Esophagus muscularis mucosa (tissue), 4 donors: ENCODE measurements at regions not wholly inside any gene's neighbourhood (a gene's known extent, or its start where the extent isn't known, plus 50 kb on each side); places are given as distances from the start of the nearest gene placed in this dataset.

Experiments used
- DNase-seq: peaks from one replicate; pipeline ENCODE4 v3.0.0-alpha.2; 2017; ENCODE audit errors: extremely low spot score
- H3K27ac ChIP-seq, 4 donors: fragments of 200-600 bp; sonication (generic); replicated peaks in 1 of 4; 1 replicate in 3 of 4; 2 replicates in 1 of 4; pipeline ENCODE4 v1.5.1; 2016 to 2019; ENCODE audit warnings: mild to moderate bottlenecking in 1 of 4
- H3K27me3 ChIP-seq, 4 donors: fragments of 200-600 bp; sonication (generic); one replicate each; pipeline versions ENCODE4 v1.5.1 to v1.6.0; 2016 to 2019
- H3K36me3 ChIP-seq, 4 donors: fragments of 200-600 bp; sonication (generic); one replicate each; pipeline ENCODE4 v1.5.1; 2016 to 2019
- H3K4me1 ChIP-seq, 4 donors: fragments of 200-600 bp; sonication (generic); one replicate each; pipeline ENCODE4 v1.5.1; 2016 to 2019
- H3K4me3 ChIP-seq, 4 donors: fragments of 200-600 bp; sonication (generic); 1 replicate in 2 of 4; 2 replicates in 2 of 4; pipeline ENCODE4 v1.5.1; 2016 to 2019; ENCODE audit warnings: mild to moderate bottlenecking in 4 of 4, moderate library complexity in 1 of 4
- H3K9me3 ChIP-seq, 4 donors: fragments of 200-600 bp; sonication (generic); 1 replicate in 3 of 4; 2 replicates in 1 of 4; pipeline ENCODE4 v1.5.1; 2016 to 2019
- EP300 ChIP-seq: sonication (generic); formaldehyde crosslinking; IDR thresholded peaks from one replicate; pipeline ENCODE4 v1.6.1; 2017; ENCODE audit warnings: antibody characterized with exemption
- POLR2A ChIP-seq: fragments of 450-650 bp; IDR thresholded peaks from one replicate; pipeline ENCODE4 v1.6.1; 2017; ENCODE audit warnings: antibody characterized with exemption, moderate library complexity, mild to moderate bottlenecking, low read depth
- POLR2AphosphoS5 ChIP-seq, 2 donors: sonication (generic); formaldehyde crosslinking; IDR thresholded peaks; one replicate each; pipeline ENCODE4 v1.6.1; 2017; ENCODE audit warnings: antibody characterized with exemption in 2 of 2
- WGBS: methylation state at CpG from one replicate; pipeline ENCODE4 v1.1.5; 2018; 5-methylcytosine and 5-hydroxymethylcytosine counted together
- intact Hi-C: fragments of 100-400 bp; cut with DNase I; formaldehyde crosslinking; loops from one replicate; pipeline ENCODE4 v1.15.1; 2023
- TF ChIP-seq, protein P1 (sequence below), 3 experiments: fragments of 200-600 bp in 2 of 3; fragments of 450-650 bp in 1 of 3; sonication (generic) in 2 of 3; IDR thresholded peaks; one replicate each; pipeline ENCODE4 v1.5.1; 2017 to 2019; ENCODE audit warnings: antibody characterized with exemption in 3 of 3, mild to moderate bottlenecking in 2 of 3, moderate library complexity in 1 of 3

DNA sequence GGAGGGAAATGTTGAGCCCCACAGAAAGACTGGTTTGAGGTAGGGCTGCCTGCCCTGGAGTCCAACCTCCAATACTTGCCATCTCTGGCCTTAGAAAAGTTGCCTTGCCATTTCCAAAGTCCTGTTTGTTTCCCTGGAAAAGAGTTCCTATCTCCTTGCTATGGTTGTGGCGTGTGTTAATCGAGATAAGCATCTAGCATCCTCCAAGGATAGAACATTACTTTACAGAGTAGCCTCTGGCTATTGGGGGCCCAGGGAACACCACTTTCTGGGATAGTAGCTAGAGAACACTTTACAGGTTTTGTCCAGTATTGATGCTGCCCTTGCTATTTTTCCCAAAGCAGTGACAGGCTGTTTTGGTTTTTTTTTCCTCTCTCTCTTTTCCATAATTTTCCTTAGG lies 57.4 kb upstream of the SASH1 start:
- Histone ChIP-seq H3K4me3 (no peak overlapping the region), H3K27ac (no peak overlapping the region), H3K27me3 (no peaks in the 10 kb centered on the region), H3K4me1 (no peaks in the 10 kb centered on the region), H3K9me3 (no peaks in the 10 kb centered on the region), H3K36me3 (no peaks in the 10 kb centered on the region)
- no peak for DNase-seq
- TF ChIP-seq POLR2A, result no peak
- WGBS, result 95% methylated on average over 2 of the region's 2 CpGs
- intact Hi-C loops, result no loop called here

DNA sequence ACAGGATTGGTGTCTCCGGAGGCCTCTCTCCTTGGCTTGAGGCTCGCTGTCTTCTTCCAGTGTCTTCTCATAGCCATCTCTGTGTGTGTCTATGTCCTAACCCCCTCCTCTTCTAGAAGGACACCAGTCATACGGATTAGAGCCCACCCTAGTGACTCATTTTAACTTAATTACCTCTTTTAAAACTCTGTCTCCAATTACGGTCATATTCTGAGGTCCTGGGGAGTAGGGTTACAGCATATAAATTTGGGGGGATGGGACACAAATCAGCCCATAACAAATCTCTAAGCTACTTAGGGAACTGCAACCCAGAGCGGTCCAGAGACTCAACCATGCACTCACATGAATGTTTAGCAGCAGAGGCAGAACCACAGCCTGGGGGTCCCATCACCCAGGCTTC lies 56.1 kb upstream of the SASH1 start:
- 95% methylated on average over 5 of the region's 5 CpGs for WGBS
- Histone ChIP-seq H3K27me3 (no peaks in the 10 kb centered on the region), H3K9me3 (no peaks in the 10 kb centered on the region), H3K27ac (no peak overlapping the region), H3K36me3 (no peaks in the 10 kb centered on the region), H3K4me3 (no peak overlapping the region), H3K4me1 (no peaks in the 10 kb centered on the region)
- intact Hi-C loops, result no loop called here
- TF ChIP-seq, protein P1, sequence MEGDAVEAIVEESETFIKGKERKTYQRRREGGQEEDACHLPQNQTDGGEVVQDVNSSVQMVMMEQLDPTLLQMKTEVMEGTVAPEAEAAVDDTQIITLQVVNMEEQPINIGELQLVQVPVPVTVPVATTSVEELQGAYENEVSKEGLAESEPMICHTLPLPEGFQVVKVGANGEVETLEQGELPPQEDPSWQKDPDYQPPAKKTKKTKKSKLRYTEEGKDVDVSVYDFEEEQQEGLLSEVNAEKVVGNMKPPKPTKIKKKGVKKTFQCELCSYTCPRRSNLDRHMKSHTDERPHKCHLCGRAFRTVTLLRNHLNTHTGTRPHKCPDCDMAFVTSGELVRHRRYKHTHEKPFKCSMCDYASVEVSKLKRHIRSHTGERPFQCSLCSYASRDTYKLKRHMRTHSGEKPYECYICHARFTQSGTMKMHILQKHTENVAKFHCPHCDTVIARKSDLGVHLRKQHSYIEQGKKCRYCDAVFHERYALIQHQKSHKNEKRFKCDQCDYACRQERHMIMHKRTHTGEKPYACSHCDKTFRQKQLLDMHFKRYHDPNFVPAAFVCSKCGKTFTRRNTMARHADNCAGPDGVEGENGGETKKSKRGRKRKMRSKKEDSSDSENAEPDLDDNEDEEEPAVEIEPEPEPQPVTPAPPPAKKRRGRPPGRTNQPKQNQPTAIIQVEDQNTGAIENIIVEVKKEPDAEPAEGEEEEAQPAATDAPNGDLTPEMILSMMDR (IDR thresholded peaks at IDR 0.05), result no peak
- TF ChIP-seq POLR2AphosphoS5 (IDR thresholded peaks at IDR 0.05), result no peak
- DNase-seq, result no peak

DNA sequence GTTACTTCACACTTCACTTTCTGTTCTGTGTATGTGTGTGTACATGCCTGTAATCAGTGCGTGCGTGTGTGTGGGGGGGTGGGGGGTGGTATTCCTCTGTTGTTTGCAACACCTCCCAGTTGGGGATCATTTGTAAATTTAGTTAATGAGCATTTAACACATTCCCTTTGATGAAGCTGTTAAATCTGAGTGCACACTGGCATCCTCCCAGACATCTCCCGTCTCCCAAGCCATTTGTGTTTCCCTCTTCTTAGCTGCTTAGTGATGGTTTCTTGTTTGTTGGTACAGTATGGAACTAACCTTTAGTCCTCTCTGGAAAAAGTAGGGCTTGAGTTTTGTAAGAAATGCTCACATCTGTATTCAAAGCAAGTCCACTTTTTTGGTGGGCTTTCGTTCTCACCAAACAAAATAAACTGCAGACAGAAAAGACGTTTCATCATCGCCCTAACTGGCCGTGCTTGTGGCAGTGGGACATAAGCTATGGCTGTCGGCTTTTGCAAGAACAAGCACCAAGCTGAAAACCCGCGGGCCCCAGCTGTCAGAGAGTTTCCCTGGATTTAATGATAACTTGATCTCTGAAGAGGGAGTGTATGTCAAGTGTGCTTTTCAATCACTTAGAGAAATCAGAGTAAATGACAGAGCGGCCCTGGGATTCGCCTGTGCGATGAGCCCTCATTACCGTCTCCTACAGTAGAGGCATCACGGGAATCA lies 54.9 kb upstream of the SASH1 start:
- Histone ChIP-seq H3K4me1 (peaks cover 0 to 3% (median 2%) of the 10 kb centered on the region in 4 donors), H3K36me3 (no peaks in the 10 kb centered on the region), H3K27ac (no peak overlapping the region), H3K27me3 (no peaks in the 10 kb centered on the region), H3K4me3 (no peak overlapping the region), H3K9me3 (no peaks in the 10 kb centered on the region)
- TF ChIP-seq EP300 (no peak), POLR2A (no peak), POLR2AphosphoS5 (IDR thresholded peaks at IDR 0.05) (no peak)
- TF ChIP-seq, protein P1 (IDR thresholded peaks at IDR 0.05), result no peak
- intact Hi-C loops, result no loop called here
- DNase-seq, result no peak
- 84% methylated on average over 15 of the region's 15 CpGs for WGBS

DNA sequence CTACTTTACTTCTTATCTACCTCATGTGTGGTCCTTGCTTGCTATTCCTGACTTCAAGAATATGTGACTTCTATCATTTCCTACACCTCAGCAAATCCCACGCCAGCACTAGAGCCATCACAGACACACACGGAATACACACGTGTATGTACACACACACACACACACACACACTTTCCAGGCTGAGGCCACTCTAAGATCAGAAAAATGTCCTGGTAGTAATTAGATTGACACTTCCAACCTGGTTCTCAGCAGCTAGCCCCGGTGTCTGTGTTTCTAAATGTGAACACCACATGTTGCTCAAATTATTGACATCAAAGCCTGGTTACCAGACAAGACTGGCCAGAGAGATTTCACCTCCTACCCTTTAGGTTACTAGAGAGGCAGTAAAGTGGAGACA lies 54.1 kb upstream of the SASH1 start:
- Histone ChIP-seq H3K4me3 (no peak overlapping the region), H3K4me1 (peaks cover 6 to 11% (median 9%) of the 10 kb centered on the region in 4 donors), H3K36me3 (no peaks in the 10 kb centered on the region), H3K9me3 (no peaks in the 10 kb centered on the region), H3K27ac (no peak overlapping the region), H3K27me3 (no peaks in the 10 kb centered on the region)
- DNase-seq, result no peak
- intact Hi-C loops, result no loop called here
- 90% methylated on average over 4 of the region's 4 CpGs for WGBS
- TF ChIP-seq POLR2AphosphoS5 (IDR thresholded peaks at IDR 0.05) (no peak), POLR2A (no peak), EP300 (no peak)
- TF ChIP-seq, protein P1 (IDR thresholded peaks at IDR 0.05), result no peak

DNA sequence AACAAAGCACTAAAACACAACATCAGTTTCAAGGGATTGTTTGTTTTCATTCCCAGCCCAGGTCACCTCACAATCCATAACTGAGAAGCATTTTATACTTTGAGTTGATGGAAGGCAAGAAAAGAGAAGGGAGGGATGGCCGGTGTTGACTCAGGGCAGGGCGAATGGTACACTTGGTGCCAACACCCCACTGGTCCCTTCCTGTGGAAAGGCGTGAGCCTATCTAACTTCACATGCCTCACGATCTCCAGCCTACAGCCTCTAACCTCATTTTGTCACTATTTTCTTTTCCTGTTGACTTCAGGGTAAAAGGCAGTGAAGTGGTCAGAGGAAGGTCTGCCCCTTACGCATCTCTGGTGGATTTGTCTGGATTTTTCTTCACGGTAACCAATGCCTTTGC lies 53.5 kb upstream of the SASH1 start:
- Histone ChIP-seq H3K36me3 (no peaks in the 10 kb centered on the region), H3K4me3 (no peak overlapping the region), H3K4me1 (peaks cover 11 to 15% (median 15%) of the 10 kb centered on the region in 4 donors), H3K9me3 (no peaks in the 10 kb centered on the region), H3K27me3 (no peaks in the 10 kb centered on the region), H3K27ac (no peak overlapping the region)
- intact Hi-C loops, result no loop called here
- TF ChIP-seq, protein P1 (IDR thresholded peaks at IDR 0.05), result no peak
- TF ChIP-seq POLR2A (no peak), POLR2AphosphoS5 (IDR thresholded peaks at IDR 0.05) (no peak), EP300 (no peak)
- WGBS, result 72% methylated on average over 6 of the region's 6 CpGs
- no peak for DNase-seq
